NCI-H2029 treated with DMSO at 0.1 percent for 48 hours (cell line): ENCODE measurements at regions not wholly inside any gene's neighbourhood (a gene's known extent, or its start where the extent isn't known, plus 50 kb on each side); places are given as distances from the start of the nearest gene placed in this dataset.
"Not testable (repeated sequence)": the region's sequence is repeated elsewhere in the genome, so short reads cannot be mapped to it uniquely, and the experiment has no call there.

ENCODE experiments used
- DNase-seq: peaks from one replicate; lab custom pipeline; 2025; lab: John Stamatoyannopoulos, UW

GRCh38 chr4:60648774-60649173, 551.4 kb upstream of the ADGRL3 start:
- DNase-seq: no peak

GRCh38 chr4:60652933-60653332, 547.2 kb upstream of the ADGRL3 start:
- DNase-seq: no peak

GRCh38 chr4:60655356-60655755, 544.8 kb upstream of the ADGRL3 start:
- DNase-seq: no peak

GRCh38 chr4:60656171-60656570, 544.0 kb upstream of the ADGRL3 start:
- no peak for DNase-seq

GRCh38 chr4:60657041-60657440, 543.1 kb upstream of the ADGRL3 start:
- DNase-seq: no peak

- no peak for DNase-seq
Observed at GRCh38 chr4:60657807-60658206, 542.3 kb upstream of the ADGRL3 start.

GRCh38 chr4:60663769-60664168, 536.4 kb upstream of the ADGRL3 start:
- DNase-seq: no peak

- DNase-seq: no peak
Observed at GRCh38 chr4:60682901-60683300, 517.2 kb upstream of the ADGRL3 start.

GRCh38 chr4:60683357-60683756, 516.8 kb upstream of the ADGRL3 start:
- no peak for DNase-seq

GRCh38 chr4:60683973-60684372, 516.2 kb upstream of the ADGRL3 start:
- no peak for DNase-seq

GRCh38 chr4:60696062-60696461, 504.1 kb upstream of the ADGRL3 start:
- not testable (repeated sequence) for DNase-seq

GRCh38 chr4:60709061-60709460, 491.1 kb upstream of the ADGRL3 start:
- DNase-seq: no peak

- DNase-seq: no peak
Observed at GRCh38 chr4:60718874-60719273, 481.3 kb upstream of the ADGRL3 start.

GRCh38 chr4:60721685-60722084, 478.4 kb upstream of the ADGRL3 start:
- DNase-seq: no peak

GRCh38 chr4:60723796-60724195, 476.3 kb upstream of the ADGRL3 start:
- no peak for DNase-seq

GRCh38 chr4:60724623-60725022, 475.5 kb upstream of the ADGRL3 start:
- DNase-seq: no peak

GRCh38 chr4:60726779-60727178, 473.3 kb upstream of the ADGRL3 start:
- DNase-seq: no peak

- DNase-seq: no peak
Observed at GRCh38 chr4:60729194-60729593, 470.9 kb upstream of the ADGRL3 start.

- DNase-seq: not testable (repeated sequence)
Observed at GRCh38 chr4:60729764-60730163, 470.4 kb upstream of the ADGRL3 start.

GRCh38 chr4:60737858-60738257, 462.3 kb upstream of the ADGRL3 start:
- no peak for DNase-seq

GRCh38 chr4:60743654-60744053, 456.5 kb upstream of the ADGRL3 start:
- no peak for DNase-seq

- no peak for DNase-seq
Observed at GRCh38 chr4:60744767-60745166, 455.4 kb upstream of the ADGRL3 start.

- no peak for DNase-seq
Observed at GRCh38 chr4:60745800-60746571, 454.1 kb upstream of the ADGRL3 start.

GRCh38 chr4:60750962-60751361, 449.2 kb upstream of the ADGRL3 start:
- no peak for DNase-seq
